Fibroblast of mammary gland (primary cell): ENCODE measurements at regions not wholly inside any gene's neighbourhood (a gene's known extent, or its start where the extent isn't known, plus 50 kb on each side); places are given as distances from the start of the nearest gene placed in this dataset.

Experiments used
- DNase-seq: peaks from one replicate; pipeline ENCODE4 v3.0.0-alpha.2; 2010; ENCODE audit warnings: low read depth
- H3K4me3 ChIP-seq: 2 replicates; pipeline ENCODE4 v1.5.1; 2011; ENCODE audit warnings: low read depth, mild to moderate bottlenecking, low read length, moderate library complexity; ENCODE audit not compliant: control insufficient read depth
- TF ChIP-seq, protein P1 (sequence below): conservative IDR thresholded peaks from 2 replicates; pipeline ENCODE4 v1.5.1; 2011; ENCODE audit warnings: low read depth, low read length, inconsistent platforms; ENCODE audit not compliant: control insufficient read depth, insufficient read depth

DNA sequence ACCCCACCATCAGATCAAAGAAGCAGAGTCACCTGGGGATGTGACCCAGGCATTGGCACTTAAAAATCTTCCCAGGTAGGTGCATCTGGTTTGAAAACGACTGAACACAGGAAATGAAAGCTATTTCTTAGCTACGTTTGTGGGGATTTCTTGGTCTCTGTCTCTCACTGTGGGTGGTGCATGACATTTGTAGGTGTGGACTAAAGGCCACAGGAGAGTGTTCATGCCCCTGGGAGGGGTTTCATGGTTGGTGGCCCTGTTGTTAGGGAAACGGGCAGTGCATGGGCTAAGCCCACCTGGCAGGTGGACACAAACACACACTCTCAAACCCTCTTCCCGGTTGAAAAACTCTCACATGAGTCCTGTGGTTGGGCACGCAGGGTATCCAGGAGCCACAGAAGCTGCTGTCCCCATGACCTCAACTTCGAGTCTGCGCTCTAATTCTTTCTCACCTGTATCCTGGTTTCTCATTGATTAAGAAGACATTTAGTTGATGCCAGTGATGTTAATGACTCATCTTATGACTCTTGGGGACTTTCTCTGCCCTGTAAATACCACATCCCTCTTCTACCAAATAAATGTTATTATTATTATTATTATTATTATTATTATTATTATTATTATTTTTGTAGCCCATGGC lies 119.4 kb downstream of the MRPS6 start:
- TF ChIP-seq, protein P1, sequence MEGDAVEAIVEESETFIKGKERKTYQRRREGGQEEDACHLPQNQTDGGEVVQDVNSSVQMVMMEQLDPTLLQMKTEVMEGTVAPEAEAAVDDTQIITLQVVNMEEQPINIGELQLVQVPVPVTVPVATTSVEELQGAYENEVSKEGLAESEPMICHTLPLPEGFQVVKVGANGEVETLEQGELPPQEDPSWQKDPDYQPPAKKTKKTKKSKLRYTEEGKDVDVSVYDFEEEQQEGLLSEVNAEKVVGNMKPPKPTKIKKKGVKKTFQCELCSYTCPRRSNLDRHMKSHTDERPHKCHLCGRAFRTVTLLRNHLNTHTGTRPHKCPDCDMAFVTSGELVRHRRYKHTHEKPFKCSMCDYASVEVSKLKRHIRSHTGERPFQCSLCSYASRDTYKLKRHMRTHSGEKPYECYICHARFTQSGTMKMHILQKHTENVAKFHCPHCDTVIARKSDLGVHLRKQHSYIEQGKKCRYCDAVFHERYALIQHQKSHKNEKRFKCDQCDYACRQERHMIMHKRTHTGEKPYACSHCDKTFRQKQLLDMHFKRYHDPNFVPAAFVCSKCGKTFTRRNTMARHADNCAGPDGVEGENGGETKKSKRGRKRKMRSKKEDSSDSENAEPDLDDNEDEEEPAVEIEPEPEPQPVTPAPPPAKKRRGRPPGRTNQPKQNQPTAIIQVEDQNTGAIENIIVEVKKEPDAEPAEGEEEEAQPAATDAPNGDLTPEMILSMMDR, result no peak
- no peak for DNase-seq
- H3K4me3 ChIP-seq, result no peak overlapping the region

DNA sequence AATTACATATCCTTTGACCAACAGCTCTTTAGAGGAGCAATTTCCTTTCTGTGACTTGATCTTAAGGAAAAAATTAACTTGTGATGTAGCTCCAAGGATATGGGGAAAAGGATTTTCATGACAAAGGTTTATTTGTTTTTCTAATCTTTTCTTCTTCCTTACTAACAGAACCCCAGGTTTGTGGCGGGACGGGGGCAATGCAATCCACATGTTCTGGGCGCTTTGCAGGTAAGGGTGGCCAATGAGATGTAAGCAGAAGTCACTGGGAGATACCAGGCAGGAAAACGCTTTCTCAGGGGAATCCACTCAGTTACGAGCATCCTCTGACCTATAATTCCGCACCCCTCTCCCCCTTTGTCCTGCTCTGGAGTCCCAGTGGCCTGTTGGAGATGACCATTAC lies 122.0 kb downstream of the MRPS6 start:
- TF ChIP-seq, protein P1, result no peak
- no peak overlapping the region for H3K4me3 ChIP-seq
- DNase-seq, result no peak

DNA sequence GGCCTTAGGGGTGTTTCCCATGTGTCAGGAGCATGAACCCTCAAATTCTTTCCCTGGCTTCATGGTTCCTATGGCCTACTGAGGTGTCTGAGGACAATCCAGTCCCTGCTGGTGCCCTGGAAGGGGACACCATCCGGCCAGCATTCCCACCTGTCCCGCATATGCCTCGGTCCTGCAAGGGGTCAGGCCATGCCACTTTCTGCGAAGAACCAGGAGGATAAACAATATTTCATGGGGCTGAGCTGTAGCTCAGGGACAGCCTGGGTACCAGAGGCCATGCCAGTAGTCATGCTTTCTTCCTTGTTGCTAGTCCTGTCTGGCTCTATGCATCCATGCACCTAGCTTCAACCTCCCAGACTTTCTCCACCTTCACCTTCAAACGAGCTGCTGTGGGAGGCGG lies 123.6 kb downstream of the MRPS6 start:
- no peak for DNase-seq
- TF ChIP-seq, protein P1, result no peak
- H3K4me3 ChIP-seq, result no peak overlapping the region

DNA sequence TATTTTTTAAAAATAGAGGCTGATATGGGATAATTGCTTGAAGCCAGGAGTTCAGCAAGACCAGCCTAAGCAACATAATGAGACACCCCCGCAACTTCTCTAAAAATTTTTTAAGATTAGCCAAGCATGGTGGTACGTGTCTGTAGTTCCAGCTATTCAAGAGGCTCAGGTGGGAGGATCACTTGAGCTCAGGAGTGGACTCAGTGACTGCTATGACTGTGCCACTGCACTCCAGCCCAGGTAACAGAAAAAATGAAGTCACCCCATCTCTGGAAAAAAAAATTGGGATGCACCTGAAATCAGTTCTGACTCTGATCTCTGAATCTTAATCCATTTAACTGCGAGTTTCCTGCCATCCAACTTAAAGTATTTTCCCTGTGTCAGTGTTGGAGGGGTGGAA lies 124.2 kb downstream of the MRPS6 start:
- H3K4me3 ChIP-seq, result no peak overlapping the region
- TF ChIP-seq, protein P1, result no peak
- no peak for DNase-seq

DNA sequence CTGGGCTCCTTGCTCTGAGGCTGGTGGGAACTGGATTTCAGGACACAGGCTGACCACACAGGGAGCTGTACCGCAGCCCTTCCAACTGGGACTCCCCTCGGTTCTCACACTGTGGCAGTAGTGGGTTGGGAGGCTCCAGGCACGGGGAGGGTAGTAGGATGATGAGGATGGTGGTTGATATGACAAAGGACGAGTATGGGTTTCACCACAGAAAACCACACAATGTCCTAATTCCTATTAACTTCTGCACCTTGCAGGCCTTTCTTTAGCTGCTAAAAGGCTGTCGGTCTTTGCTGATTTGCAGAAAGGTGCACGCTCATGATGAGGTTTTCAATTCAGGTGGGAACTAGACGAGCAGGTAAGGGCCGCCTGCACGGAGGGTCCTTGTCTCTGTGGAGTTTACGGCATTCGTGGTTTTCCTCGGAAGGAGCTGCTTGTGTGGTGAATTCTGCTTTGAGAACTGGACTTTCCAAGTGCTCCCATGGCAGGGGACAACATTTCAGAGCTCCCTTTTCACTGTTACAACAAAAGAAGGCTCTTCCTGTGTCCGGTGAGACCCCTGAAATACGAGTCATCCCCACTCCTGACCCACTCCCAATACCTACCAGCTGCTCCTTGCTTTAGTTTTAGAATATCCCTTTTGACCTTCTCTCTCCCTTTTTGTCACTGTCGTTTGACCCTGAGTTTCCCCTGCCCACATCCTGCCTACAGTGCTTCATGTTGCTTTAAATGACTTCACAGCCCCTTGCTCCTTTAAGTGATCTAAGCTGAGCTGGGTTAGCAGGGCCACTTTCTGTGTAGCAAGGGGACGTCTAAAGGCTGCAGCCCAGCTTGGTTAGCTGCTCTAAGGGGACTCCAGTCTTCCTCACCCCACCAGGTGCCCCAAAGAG lies 125.1 kb downstream of the MRPS6 start:
- H3K4me3 ChIP-seq, result no peak overlapping the region
- TF ChIP-seq, protein P1, result no peak
- no peak for DNase-seq

DNA sequence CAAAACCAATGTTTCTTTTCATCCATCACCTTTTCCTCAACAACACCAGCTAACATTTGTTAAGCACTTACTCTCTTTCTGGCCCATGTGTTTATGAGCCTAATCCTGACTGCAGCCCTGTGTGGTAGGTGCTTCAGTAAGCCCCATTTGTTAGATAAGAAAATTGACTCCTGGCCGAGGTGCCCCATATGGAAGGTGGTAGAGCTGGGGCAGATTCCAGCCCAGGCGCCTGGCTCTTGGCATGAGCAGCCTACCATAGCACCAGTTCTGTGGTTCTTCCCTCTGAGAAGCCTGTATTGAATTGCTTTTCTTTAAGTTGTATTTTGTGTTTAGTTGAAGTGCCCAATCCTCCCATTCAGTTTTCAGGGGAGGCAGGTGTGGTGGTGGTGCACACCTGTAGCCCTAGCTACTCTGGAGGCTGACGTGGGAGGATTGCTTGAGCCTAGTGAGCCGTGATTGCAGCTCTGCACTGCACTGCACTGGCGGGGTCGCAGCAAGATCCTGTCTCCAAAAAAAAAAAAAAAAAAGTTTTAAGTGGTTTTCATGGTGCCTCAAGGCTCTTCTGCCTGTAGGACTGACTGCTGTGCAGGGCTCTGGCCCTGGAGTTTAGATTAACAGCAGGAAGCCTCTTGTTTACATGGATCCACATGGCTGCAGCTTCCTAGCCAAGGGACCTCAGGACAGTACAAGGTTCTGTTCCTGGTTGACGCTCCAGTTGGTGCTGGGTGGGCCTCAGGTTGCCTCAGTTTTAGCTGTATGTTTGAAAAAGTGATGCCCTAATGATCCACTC lies 125.9 kb downstream of the MRPS6 start:
- TF ChIP-seq, protein P1, result no peak
- no peak overlapping the region for H3K4me3 ChIP-seq
- DNase-seq, result no peak
